NB4 (cell line): ENCODE measurements at regions not wholly inside any gene's neighbourhood (a gene's known extent, or its start where the extent isn't known, plus 50 kb on each side); places are given as distances from the start of the nearest gene placed in this dataset.
A peak's percentile ranks its signal among the peaks of the same experiment; 100 is the strongest.

Experiments
- DNase-seq: peaks from one replicate; pipeline ENCODE4 v3.0.0; 2010; ENCODE audit warnings: low read depth
- H3K4me3 ChIP-seq: one replicate; pipeline ENCODE4 v1.5.1; 2011; ENCODE audit warnings: mild to moderate bottlenecking, low read depth, low read length, moderate library complexity
- MYC ChIP-seq: IDR thresholded peaks from 2 replicates; pipeline ENCODE4 v1.6.1; 2011; ENCODE audit warnings: low read depth, low read length
- POLR2A ChIP-seq: IDR thresholded peaks from 2 replicates; pipeline ENCODE4 v1.6.1; 2011; ENCODE audit warnings: mild to moderate bottlenecking; ENCODE audit not compliant: insufficient read length; ENCODE audit errors: extremely low read depth
- TF ChIP-seq, protein P1 (sequence below): IDR thresholded peaks from 2 replicates; pipeline ENCODE4 v1.6.1; 2011; ENCODE audit warnings: low read depth, low read length
- TF ChIP-seq, protein P2 (sequence below): IDR thresholded peaks from one replicate; pipeline ENCODE4 v1.5.1; 2012; ENCODE audit warnings: low read depth, low read length

DNA sequence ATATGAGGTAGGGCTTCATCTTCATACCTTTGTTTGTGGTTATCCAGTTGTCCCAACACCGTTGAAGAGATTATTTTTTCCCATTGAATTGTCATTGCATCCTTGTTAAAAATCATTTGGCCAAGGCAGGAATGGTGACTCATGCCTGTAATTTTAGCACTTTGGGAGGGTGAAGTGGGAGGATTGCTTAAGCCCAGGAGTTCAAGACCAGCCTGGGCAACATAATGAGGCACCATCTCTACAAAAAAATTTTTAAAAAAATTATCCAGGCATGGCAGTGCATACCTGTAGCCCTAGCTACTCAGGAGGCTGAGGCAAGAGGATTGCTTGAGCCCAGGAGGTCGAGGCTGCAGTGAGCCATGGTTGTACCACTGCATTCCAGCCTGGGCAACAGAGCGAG is 223.9 kb downstream of the TANC2 start:
- TF ChIP-seq MYC: no peak
- TF ChIP-seq POLR2A: no peak
- TF ChIP-seq, protein P1, sequence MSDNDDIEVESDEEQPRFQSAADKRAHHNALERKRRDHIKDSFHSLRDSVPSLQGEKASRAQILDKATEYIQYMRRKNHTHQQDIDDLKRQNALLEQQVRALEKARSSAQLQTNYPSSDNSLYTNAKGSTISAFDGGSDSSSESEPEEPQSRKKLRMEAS: no peak
- no peak overlapping the region for H3K4me3 ChIP-seq
- DNase-seq: no peak

DNA sequence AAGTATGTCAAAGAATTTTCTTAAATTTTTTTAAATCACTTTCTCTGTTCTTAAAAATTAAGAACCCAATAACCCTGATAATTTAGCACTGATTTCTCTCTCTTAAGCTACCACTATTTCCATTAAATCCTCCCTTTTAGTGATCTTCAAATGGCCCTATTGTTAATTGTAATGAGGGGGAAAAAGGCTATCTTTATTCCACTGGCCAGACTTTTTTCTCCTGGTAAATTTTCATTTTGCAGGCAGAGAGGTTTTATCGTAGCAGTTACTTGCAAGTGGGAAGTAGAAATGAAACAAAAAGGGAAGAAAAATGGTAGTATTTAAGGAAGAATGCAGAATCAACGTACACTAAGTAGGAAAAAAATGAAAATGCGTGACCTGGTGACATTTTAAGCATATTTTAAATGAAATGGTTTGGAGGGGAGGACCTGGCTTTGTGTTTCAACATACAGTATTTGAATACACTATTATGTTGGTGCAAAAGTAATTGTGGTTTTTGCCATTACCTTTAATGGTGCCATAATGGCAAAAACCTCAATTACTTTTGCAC is 224.9 kb downstream of the TANC2 start:
- TF ChIP-seq, protein P1: no peak
- no peak overlapping the region for H3K4me3 ChIP-seq
- no peak for DNase-seq

DNA sequence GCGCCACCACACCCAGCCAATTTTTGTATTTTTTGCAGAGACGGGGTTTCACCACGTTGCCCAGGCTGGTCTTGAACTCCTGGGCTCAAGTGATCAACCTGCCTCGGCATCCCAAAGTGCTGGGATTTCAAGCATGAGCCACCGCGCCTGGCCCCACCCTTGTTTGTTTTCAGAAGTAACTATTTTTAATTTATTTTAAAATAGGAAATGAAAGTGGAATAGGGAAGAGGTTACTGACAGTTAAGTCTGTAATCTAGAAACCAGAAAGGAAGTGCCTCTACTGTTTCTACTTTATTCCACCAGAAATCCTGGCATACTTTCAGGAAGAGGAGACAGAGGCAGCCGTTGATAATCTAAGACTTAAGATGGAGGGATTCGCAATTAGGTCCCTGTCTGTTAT is 225.6 kb downstream of the TANC2 start:
- TF ChIP-seq MYC (no peak), POLR2A (no peak)
- TF ChIP-seq, protein P1: no peak
- peak; percentile 2 for DNase-seq

DNA sequence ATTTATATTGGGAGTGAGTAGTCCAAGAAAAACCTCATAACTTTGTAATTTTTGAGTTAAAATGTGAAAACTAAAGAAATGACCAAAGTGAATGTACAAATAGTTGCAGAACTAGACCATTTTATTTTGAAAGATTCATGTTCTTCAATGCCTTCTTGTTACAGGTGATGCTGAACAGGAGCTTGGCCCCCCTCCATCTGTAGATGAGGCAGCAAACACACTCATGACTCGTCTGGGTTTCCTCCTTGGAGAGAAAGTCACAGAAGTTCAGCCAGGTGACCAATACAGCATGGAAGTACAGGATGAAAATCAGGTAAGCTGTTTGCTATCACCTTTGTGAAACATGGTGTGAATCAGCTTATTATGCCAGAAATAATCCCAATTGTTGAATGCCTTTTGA is 227.8 kb downstream of the TANC2 start:
- no peak for DNase-seq
- no peak overlapping the region for H3K4me3 ChIP-seq
- TF ChIP-seq MYC: no peak
- TF ChIP-seq, protein P2, sequence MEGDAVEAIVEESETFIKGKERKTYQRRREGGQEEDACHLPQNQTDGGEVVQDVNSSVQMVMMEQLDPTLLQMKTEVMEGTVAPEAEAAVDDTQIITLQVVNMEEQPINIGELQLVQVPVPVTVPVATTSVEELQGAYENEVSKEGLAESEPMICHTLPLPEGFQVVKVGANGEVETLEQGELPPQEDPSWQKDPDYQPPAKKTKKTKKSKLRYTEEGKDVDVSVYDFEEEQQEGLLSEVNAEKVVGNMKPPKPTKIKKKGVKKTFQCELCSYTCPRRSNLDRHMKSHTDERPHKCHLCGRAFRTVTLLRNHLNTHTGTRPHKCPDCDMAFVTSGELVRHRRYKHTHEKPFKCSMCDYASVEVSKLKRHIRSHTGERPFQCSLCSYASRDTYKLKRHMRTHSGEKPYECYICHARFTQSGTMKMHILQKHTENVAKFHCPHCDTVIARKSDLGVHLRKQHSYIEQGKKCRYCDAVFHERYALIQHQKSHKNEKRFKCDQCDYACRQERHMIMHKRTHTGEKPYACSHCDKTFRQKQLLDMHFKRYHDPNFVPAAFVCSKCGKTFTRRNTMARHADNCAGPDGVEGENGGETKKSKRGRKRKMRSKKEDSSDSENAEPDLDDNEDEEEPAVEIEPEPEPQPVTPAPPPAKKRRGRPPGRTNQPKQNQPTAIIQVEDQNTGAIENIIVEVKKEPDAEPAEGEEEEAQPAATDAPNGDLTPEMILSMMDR: no peak
- TF ChIP-seq, protein P1: no peak
- TF ChIP-seq POLR2A: no peak

More for the DNA sequence above, 225.6 kb downstream of the TANC2 start:
- no peak overlapping the region for H3K4me3 ChIP-seq

DNA sequence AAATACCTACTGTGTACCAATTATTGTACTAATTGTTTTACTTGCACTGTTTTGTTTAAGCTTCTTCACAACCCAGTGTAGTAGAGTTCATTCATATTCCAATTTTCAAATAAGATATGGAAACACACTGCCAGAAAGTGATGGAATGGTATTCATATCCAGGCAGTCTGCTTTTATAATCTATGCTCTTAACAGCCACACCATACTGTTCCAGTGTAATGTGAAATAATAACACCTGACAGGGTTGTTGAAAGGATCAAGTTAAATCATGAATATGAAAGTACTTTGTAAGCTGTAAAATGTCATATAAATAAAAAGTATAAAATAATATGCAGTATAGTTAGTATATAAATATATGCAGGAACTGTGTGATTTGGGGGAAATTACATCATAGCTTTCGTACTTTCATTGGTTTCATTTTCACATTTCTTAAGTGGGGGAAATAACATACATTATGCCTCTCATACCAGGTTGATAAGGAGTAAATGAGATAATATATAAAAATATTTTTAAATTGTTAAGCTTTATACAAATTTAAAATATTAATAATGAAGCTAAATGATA is 230.8 kb downstream of the TANC2 start:
- no peak overlapping the region for H3K4me3 ChIP-seq
- DNase-seq: no peak
- TF ChIP-seq, protein P1: no peak

DNA sequence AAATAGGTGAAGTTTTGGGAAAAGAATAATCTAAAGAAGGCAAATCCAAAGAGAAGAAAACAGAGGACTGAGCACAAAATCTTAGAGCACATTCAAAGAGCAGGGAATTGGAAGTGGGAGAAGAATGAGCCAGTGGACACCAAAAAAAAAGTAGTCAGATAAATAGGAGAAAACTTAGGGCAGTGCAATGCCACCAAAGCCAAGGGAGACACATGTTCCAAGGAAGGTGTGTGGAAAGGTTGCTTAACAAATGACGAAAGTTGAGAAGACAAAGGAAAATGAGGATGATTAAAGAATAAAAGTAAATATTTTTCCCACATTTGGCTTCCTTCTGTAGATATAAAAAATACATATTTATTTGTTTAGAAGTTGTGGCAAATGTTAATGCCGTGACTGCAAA is 237.6 kb downstream of the TANC2 start:
- no peak overlapping the region for H3K4me3 ChIP-seq
- DNase-seq: no peak
- TF ChIP-seq POLR2A (no peak), MYC (no peak)
- TF ChIP-seq, protein P1: no peak
- TF ChIP-seq, protein P2: no peak

DNA sequence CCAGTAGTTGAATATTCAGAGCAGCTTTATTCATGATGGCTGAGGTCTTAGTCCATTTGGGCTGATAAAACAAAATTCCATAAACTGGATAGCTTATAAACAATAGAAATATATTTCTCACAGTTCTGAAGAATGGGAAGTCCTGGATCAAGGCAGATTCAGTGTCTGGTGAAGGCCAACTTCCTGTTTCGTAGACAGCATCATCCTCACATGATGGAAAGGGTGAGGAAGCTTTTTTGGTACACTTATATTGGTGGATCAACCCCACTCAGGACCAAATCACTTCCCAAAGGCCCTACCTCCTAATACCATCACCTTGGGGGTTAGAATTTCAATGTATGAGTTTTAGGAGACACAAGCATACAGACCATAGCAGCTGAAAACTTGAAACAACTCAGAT is 224.2 kb downstream of the CYB561 start:
- H3K4me3 ChIP-seq: no peak overlapping the region
- peak; percentile 6 for DNase-seq
- TF ChIP-seq, protein P1: no peak

DNA sequence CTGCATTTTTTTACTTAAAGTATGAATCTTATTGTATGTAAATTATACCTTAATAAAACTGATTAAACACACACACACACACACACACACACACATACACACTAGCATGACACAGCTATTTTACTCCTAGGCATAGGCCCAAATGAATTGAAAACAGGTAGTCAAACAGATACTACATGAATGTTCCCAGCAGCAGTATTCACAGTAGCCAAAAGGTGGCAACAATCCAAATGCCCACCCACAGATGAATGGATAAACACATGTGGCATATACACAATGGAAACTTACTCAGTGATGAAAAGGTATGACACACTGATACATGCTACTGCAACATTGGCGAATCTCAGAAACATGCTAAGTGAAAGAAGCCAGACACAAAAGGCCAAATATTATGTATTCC is 223.5 kb downstream of the CYB561 start:
- TF ChIP-seq POLR2A: no peak
- H3K4me3 ChIP-seq: no peak overlapping the region

DNA sequence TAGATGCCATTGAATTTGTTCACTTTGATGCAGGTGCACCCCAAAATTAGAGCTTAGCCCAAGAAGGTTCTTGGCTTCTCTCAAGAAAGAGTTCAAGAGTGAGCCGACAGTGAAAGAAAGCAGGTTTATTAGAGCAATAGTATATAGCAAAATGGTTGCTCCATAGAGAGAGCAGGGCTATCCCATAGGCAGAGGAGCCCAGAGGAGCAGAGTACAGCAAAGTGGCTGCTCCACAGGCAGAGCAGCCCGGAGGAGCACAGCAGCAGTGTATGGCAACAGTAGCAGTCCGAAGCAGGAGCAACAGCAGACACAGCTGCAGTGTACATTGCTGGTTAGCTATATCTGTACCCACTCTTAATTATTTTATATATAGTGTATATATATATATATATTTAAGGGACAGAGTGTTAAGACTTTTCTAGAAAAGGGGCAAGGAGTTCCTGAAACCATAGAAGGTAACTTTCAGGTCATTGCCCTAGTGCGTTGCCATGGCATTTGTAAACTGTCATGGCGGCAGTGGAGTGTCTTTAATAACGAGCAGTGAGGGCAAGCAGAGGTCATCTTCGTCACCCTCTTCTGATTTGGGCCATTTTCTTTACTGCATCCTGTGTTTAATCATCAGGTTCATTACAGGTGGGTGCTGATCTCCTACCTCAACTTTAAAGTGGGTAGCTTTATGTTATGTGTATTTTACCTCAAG is 222.7 kb downstream of the CYB561 start:
- TF ChIP-seq, protein P2: no peak
- TF ChIP-seq, protein P1: no peak
- no peak overlapping the region for H3K4me3 ChIP-seq
- no peak for DNase-seq

More for the DNA sequence above, 223.5 kb downstream of the CYB561 start:
- DNase-seq: peak; percentile 3
